ENCODE measurements at regions not wholly inside any gene's neighbourhood (a gene's known extent, or its start where the extent isn't known, plus 50 kb on each side); places are given as distances from the start of the nearest gene placed in this dataset.

GRCh38 chr18:73150199-73150598 lies 282.4 kb upstream of the NETO1 start:
- intact Hi-C loops (cut with micrococcal nuclease) = no loop called here
- no peak overlapping the region for H3K4me3 ChIP-seq (replicated peaks in 1 of 3; ENCODE audit: low read depth in 2 of 3, low read length in 3 of 3)
- no peaks in the 10 kb centered on the region for H3K79me2 ChIP-seq (ENCODE audit: insufficient read depth, low read length)
- no peaks in the 10 kb centered on the region for H4K20me1 ChIP-seq (ENCODE audit: insufficient read depth, low read length)
- H3K27me3 ChIP-seq (ENCODE audit: control insufficient read depth in 2 of 2, insufficient read depth in 2 of 2, low read length in 2 of 2) = no peaks in the 10 kb centered on the region
- Mint-ChIP-seq H3K27me3 (ENCODE audit: low read depth in 3 of 3) (peaks cover 0 to 1% (median 0%) of the 10 kb centered on the region in 3 donors), H3K36me3 (no peaks in the 10 kb centered on the region), H3K9me3 (peaks cover 0 to 3% (median 0%) of the 10 kb centered on the region in 7 donors), H3K4me1 (no peaks in the 10 kb centered on the region), H3K27ac (no peak overlapping the region), H3K4me3 (no peak overlapping the region)
- H3K4me1 ChIP-seq (ENCODE audit: control insufficient read depth in 1 of 2, insufficient read depth in 2 of 2, low read length in 2 of 2) = no peaks in the 10 kb centered on the region
- DNase-seq = no peak
- H3K27ac ChIP-seq (ENCODE audit: low read depth in 1 of 2, low read length in 2 of 2) = no peak overlapping the region
- H3K9ac ChIP-seq (ENCODE audit: insufficient read depth, low read length, poor library complexity, severe bottlenecking) = no peak overlapping the region
- no peak overlapping the region for H3K4me2 ChIP-seq (replicated peaks; ENCODE audit: extremely low read depth, low read length, poor library complexity, severe bottlenecking)
- peaks cover 5 to 8% of the 10 kb centered on the region in 2 donors for H3K9me3 ChIP-seq (replicated peaks in 1 of 2; ENCODE audit: control insufficient read depth in 1 of 2, insufficient read depth in 1 of 2, low read length in 2 of 2)
- H3K36me3 ChIP-seq (replicated peaks in 1 of 2; ENCODE audit: control insufficient read depth in 1 of 2, insufficient read depth in 2 of 2, low read length in 2 of 2) = no peaks in the 10 kb centered on the region
- H2AFZ ChIP-seq (ENCODE audit: insufficient read depth, low read depth, low read length, poor library complexity, severe bottlenecking) = no peak overlapping the region
- TF ChIP-seq CTCF (IDR thresholded peaks at IDR 0.05) = no peak

GRCh38 chr18:73147590-73147989 lies 279.8 kb upstream of the NETO1 start:
- peaks cover 0 to 1% (median 0%) of the 10 kb centered on the region in 3 donors for H3K27me3 Mint-ChIP-seq (ENCODE audit: low read depth in 3 of 3)
- H3K4me2 ChIP-seq (replicated peaks; ENCODE audit: extremely low read depth, low read length, poor library complexity, severe bottlenecking) = no peak overlapping the region
- no peak overlapping the region for H3K27ac ChIP-seq (ENCODE audit: low read depth in 1 of 2, low read length in 2 of 2)
- intact Hi-C loops (cut with micrococcal nuclease) = no loop called here
- no peaks in the 10 kb centered on the region for H3K27me3 ChIP-seq (ENCODE audit: control insufficient read depth in 2 of 2, insufficient read depth in 2 of 2, low read length in 2 of 2)
- H3K27ac Mint-ChIP-seq = no peak overlapping the region
- no peaks in the 10 kb centered on the region for H4K20me1 ChIP-seq (ENCODE audit: insufficient read depth, low read length)
- no peak for TF ChIP-seq CTCF (IDR thresholded peaks at IDR 0.05)
- no peak overlapping the region for H3K4me3 ChIP-seq (replicated peaks in 1 of 3; ENCODE audit: low read depth in 2 of 3, low read length in 3 of 3)
- no peak overlapping the region for H3K4me3 Mint-ChIP-seq
- H3K79me2 ChIP-seq (ENCODE audit: insufficient read depth, low read length) = no peaks in the 10 kb centered on the region
- no peaks in the 10 kb centered on the region for H3K36me3 Mint-ChIP-seq
- no peaks in the 10 kb centered on the region for H3K4me1 ChIP-seq (ENCODE audit: control insufficient read depth in 1 of 2, insufficient read depth in 2 of 2, low read length in 2 of 2)
- no peaks in the 10 kb centered on the region for H3K36me3 ChIP-seq (replicated peaks in 1 of 2; ENCODE audit: control insufficient read depth in 1 of 2, insufficient read depth in 2 of 2, low read length in 2 of 2)
- WGBS (ENCODE audit: insufficient coverage) = no CpG with 5 or more reads among the region's 3 CpGs
- no peak for DNase-seq
- H3K9ac ChIP-seq (ENCODE audit: insufficient read depth, low read length, poor library complexity, severe bottlenecking) = no peak overlapping the region
- H2AFZ ChIP-seq (ENCODE audit: insufficient read depth, low read depth, low read length, poor library complexity, severe bottlenecking) = no peak overlapping the region
- H3K9me3 ChIP-seq (replicated peaks in 1 of 2; ENCODE audit: control insufficient read depth in 1 of 2, insufficient read depth in 1 of 2, low read length in 2 of 2) = no peaks in the 10 kb centered on the region
- H3K9me3 Mint-ChIP-seq = peaks cover 0 to 2% (median 0%) of the 10 kb centered on the region in 7 donors
- H3K4me1 Mint-ChIP-seq = no peaks in the 10 kb centered on the region

All from CD14-positive monocyte (primary cell).